GM10266 (cell line): ENCODE measurements at regions not wholly inside any gene's neighbourhood (a gene's known extent, or its start where the extent isn't known, plus 50 kb on each side); places are given as distances from the start of the nearest gene placed in this dataset.

Experiments used
- DNase-seq: peaks from one replicate; pipeline ENCODE4 v3.0.0; 2012; ENCODE audit errors: extremely low spot score
- CTCF ChIP-seq: IDR thresholded peaks from 2 replicates; pipeline ENCODE4 v1.5.1; 2012; ENCODE audit warnings: mild to moderate bottlenecking, low read depth; ENCODE audit not compliant: control insufficient read depth, insufficient read depth; ENCODE audit errors: missing control alignments

- no peak for TF ChIP-seq CTCF
- DNase-seq: no peak
Measured at GRCh38 chr2:78263571-78263970, 741.4 kb upstream of the LRRTM4 start.

DNA sequence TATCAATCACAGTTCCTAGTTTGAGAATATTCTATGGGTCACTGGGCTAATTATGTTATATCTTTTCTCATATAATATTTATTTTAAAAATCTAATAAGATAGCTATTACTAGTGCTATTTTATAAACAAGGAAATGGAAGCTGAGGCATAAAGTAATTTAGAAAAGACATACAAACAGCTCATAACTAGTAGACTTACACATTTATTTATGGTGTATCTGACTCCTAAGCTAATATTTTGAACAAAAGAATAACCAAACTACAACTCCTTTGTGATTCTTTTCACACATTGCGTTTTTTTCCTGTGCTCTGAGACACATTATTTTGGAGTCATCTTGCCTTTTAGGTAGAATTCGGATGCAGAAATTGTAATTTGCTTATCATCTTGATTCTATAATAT lies 742.0 kb upstream of the LRRTM4 start:
- DNase-seq: no peak

GRCh38 chr2:78281164-78281563 lies 744.3 kb upstream of the REG3G start:
- TF ChIP-seq CTCF: no peak
- DNase-seq: no peak

More for the DNA sequence above, 742.0 kb upstream of the LRRTM4 start:
- no peak for TF ChIP-seq CTCF

- TF ChIP-seq CTCF: no peak
- no peak for DNase-seq
Measured at GRCh38 chr2:78290581-78291214, 734.8 kb upstream of the REG3G start.

DNA sequence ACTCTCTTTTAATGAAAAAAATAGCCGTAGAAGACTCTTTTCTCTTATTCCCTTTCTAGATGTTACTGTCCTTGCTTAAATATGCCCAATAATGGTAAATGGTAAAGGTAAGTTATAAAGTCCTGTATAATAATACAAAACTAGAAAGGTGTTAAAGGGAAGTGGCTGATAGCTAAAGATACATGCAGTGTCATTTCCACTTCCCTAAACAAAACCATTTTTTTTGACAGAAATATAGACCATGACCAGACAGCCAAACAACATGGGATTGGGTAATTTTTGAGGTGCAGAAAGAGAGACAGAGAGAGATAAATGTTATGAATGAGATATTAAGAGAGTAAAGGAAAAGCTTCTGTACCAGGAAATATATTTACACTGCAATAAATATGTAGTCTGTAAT lies 731.7 kb upstream of the REG3G start:
- TF ChIP-seq CTCF: no peak

GRCh38 chr2:78301166-78301789 lies 724.2 kb upstream of the REG3G start:
- DNase-seq: no peak
- TF ChIP-seq CTCF: no peak

More for the DNA sequence above, 731.7 kb upstream of the REG3G start:
- no peak for DNase-seq

DNA sequence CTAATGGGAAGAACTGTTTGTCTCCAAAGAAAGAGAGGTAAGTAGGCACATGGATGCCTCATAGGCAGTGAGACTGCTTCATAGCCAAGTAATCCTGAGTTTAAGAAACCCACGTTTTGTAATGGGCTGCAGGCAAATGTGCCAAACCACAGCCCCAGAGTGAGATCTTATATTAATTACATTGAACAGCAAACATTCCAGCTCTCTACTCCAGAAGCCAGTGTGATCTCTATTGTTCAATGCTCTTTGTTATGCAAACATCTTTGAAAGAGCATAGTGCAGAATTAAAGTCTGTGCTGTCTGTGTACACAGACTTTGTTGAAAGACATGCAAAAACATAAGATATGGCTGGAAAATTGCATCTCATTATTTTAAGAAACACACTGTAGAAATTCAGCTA lies 720.8 kb upstream of the REG3G start:
- TF ChIP-seq CTCF: no peak
- no peak for DNase-seq
